ENCODE measurements at regions not wholly inside any gene's neighbourhood (a gene's known extent, or its start where the extent isn't known, plus 50 kb on each side); places are given as distances from the start of the nearest gene placed in this dataset.
"Not testable (repeated sequence)": the region's sequence is repeated elsewhere in the genome, so short reads cannot be mapped to it uniquely, and the experiment has no call there.

- not testable (repeated sequence) for TF ChIP-seq CTCF, POLR2A, POLR2AphosphoS5 (IDR thresholded peaks at IDR 0.05)
These were observed 162.1 kb upstream of the ZNF658 start for GRCh38 chr9:66738418-66738817.

Measured in gastroesophageal sphincter (tissue), 3 donors.